ENCODE measurements at regions not wholly inside any gene's neighbourhood (a gene's known extent, or its start where the extent isn't known, plus 50 kb on each side); places are given as distances from the start of the nearest gene placed in this dataset.

DNA sequence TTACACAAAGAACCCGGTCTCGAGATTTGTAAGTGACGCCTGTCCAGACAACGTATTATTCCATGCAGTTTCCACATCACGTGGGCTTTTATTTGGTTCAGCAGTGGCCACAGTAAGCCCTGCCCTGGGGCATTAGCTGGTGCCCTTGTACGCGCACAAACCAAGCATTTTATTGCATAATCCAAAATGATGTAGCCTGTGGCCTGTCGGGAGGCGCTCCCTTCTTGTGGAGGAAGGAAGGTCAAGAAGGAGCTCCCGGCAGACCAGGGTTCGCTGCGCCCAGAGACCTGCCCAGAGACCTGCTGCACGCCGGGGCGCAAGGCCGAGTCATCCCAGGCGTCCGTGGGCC is 179.6 kb upstream of the ALKAL2 start:
- TF ChIP-seq, protein P1, sequence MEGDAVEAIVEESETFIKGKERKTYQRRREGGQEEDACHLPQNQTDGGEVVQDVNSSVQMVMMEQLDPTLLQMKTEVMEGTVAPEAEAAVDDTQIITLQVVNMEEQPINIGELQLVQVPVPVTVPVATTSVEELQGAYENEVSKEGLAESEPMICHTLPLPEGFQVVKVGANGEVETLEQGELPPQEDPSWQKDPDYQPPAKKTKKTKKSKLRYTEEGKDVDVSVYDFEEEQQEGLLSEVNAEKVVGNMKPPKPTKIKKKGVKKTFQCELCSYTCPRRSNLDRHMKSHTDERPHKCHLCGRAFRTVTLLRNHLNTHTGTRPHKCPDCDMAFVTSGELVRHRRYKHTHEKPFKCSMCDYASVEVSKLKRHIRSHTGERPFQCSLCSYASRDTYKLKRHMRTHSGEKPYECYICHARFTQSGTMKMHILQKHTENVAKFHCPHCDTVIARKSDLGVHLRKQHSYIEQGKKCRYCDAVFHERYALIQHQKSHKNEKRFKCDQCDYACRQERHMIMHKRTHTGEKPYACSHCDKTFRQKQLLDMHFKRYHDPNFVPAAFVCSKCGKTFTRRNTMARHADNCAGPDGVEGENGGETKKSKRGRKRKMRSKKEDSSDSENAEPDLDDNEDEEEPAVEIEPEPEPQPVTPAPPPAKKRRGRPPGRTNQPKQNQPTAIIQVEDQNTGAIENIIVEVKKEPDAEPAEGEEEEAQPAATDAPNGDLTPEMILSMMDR (conservative IDR thresholded peaks at IDR 0.05 in 1 of 2, IDR thresholded peaks at IDR 0.05 in 1 of 2; ENCODE audit: low read depth in 1 of 2, low read length in 2 of 2) = no peak
- TF ChIP-seq EZH2 (IDR thresholded peaks at IDR 0.05; ENCODE audit: low read length, missing control alignments) = no peak
